Astrocyte of the spinal cord (primary cell): ENCODE measurements at regions not wholly inside any gene's neighbourhood (a gene's known extent, or its start where the extent isn't known, plus 50 kb on each side); places are given as distances from the start of the nearest gene placed in this dataset.

ENCODE experiments used
- DNase-seq: peaks from one replicate; pipeline ENCODE4 v3.0.0; 2011; ENCODE audit warnings: low read depth, low spot score
- H3K4me3 ChIP-seq: 2 replicates; pipeline ENCODE4 v1.5.1; 2011; ENCODE audit warnings: low read depth, mild to moderate bottlenecking, low read length, moderate library complexity
- in situ Hi-C: cut with HindIII; loops from 2 replicates; pipeline ENCODE4 v1.10.0; 2017; ENCODE audit warnings: low sequenced_read_pairs
- TF ChIP-seq, protein P1 (sequence below): IDR thresholded peaks from 2 replicates; pipeline ENCODE4 v1.5.1; 2012; ENCODE audit warnings: low read depth, mild to moderate bottlenecking, low read length, inconsistent platforms

DNA sequence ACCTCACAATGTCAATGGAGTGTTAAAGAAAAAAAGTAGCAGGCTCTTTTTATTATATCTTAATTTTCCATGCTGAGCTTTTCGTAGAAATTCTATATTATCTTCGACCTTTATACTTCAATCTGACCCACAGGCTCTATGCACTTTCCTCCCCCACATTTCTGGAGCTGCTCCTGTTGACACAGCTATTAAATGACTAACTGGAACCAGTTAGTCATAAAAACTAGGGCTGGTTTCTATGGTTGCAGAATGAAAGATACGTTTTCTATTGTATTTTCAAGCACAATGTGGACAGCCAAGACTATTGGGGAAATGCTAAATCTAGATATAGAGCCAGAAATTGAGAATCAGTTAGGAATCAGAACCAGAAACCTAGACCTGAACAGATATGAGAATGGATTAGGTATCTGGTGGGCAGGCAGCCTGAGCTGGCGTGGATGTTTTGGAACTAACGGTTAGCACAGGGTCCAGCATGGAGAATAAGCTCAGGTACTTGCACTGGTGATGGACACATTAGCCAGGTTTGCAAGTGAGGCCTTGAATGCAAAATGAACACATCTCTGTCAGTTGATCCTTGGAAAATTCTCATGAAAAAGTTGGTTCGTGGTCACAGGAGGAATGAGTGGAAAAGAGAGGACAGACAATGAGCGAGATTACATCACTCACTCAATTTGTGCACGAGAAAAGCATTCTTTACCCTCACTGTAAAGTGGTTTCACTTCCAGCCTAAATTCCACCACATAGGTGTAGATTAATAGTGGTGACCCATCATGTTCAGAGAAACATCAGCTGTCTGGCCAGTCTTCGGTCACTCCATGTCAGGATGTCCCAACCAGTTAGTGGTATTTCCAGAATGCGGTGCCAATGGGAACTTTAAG lies 144.6 kb upstream of the EPHA4 start:
- in situ Hi-C loops: no loop called here
- TF ChIP-seq, protein P1, sequence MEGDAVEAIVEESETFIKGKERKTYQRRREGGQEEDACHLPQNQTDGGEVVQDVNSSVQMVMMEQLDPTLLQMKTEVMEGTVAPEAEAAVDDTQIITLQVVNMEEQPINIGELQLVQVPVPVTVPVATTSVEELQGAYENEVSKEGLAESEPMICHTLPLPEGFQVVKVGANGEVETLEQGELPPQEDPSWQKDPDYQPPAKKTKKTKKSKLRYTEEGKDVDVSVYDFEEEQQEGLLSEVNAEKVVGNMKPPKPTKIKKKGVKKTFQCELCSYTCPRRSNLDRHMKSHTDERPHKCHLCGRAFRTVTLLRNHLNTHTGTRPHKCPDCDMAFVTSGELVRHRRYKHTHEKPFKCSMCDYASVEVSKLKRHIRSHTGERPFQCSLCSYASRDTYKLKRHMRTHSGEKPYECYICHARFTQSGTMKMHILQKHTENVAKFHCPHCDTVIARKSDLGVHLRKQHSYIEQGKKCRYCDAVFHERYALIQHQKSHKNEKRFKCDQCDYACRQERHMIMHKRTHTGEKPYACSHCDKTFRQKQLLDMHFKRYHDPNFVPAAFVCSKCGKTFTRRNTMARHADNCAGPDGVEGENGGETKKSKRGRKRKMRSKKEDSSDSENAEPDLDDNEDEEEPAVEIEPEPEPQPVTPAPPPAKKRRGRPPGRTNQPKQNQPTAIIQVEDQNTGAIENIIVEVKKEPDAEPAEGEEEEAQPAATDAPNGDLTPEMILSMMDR: no peak
- H3K4me3 ChIP-seq: no peak overlapping the region
- DNase-seq: peak; percentile 77

DNA sequence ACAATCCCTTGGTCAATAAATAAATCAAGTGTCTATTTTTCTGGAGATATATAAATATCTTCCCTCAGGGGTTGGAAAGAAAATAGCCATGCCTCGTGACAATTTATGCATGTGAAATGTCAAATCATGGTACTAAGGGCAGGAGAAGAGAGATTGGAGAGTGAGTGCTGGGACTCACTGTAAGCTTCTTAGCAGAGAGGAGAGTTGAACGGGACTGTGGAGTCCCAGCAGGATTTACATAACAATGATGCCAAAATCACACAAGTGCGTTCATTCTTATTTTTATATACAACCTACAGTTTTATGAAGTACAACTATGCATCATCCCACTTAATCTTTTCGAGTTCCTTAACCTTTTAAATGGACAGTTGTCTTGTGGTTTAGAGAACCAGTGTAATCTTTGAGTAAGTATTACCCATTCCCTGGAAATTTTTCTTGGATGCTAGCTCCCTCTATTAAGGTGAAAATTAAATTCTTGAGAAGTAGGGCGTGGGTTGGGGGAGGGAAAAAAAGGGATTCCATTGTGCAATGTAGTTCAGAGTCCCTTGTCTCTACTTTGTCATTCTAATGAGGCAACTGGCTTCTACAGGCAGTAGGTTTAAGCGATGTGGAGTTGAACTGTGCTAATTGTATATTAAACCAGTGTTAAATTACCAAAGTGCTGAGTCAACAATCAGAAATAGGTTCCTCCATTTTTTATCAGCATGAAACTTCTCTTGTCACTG lies 143.6 kb upstream of the EPHA4 start:
- TF ChIP-seq, protein P1: no peak
- in situ Hi-C loops: no loop called here
- peak; percentile 9 for DNase-seq
- H3K4me3 ChIP-seq: no peak overlapping the region

DNA sequence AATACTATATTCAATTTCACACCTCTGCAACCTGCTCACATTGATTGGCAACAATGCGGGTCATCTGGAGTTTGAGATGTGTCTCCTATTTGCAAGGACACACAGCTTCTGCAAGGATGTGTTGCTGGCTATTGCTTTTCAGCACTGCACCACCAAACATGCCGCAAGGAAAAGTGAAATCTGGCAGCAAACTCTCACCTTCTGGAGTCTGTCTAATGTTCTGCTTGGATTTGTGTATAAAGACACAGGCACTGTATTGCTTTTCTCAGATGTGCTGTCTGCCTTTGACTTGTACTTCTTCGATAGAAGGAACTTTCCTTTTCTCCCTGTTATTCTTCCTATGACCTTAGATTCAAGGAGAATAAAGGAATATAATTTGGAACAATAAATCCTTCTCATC lies 138.6 kb upstream of the EPHA4 start:
- in situ Hi-C loops: no loop called here
- DNase-seq: no peak

DNA sequence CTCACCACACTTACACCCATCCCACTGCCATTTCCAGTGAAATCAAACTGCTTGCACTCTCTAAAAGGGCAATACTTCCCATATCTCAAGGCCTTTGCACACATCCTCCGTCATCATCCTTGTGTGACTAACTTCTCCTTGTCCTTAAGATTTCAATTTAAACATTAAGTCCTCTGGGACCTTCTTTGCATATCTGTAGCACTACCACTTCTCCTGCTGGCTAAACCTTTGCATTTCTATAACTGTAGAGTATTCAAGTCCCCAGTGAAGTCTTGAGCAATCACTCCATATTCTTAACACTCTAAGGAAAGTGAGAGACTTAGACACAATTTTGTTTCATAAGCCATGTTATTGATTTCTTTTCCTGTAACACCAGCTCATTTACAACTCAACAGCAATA lies 136.8 kb upstream of the EPHA4 start:
- TF ChIP-seq, protein P1: no peak
- DNase-seq: no peak
- no peak overlapping the region for H3K4me3 ChIP-seq
- in situ Hi-C loops: no loop called here

More for the DNA sequence above, 138.6 kb upstream of the EPHA4 start:
- H3K4me3 ChIP-seq: no peak overlapping the region
- TF ChIP-seq, protein P1: no peak

DNA sequence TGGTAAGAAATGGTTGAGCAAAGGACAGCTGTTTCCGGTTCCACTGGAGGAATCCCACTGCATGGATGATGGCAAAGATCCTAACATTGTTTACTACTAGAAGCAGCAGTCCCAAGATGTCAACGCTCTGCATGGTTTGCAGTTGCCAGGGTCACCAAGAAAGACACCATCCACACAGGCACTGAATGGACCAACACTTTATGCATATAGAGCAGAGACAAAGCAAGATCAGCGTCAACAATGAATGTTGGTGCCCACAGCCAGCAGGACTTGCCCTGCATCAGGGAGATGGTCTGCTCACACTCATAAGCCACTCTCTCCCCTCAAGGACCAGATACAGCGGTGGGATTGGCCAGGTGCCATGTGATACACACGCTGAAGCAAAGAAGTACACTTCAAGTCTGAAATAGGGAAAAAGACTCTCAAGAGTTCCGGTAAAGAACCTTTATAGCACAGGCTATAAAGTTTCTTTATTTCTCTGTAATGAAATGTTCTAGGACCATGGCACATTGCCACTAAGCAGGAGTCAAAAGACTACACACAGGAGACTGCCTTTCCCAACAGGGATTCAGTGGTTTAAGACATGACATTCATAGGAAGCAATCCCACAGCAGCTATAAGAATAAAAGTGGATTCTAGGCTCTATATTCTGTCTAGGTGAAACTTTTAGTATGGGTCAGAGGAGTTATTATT lies 133.2 kb upstream of the EPHA4 start:
- no peak for DNase-seq
- H3K4me3 ChIP-seq: no peak overlapping the region
- TF ChIP-seq, protein P1: no peak
- in situ Hi-C loops: no loop called here

DNA sequence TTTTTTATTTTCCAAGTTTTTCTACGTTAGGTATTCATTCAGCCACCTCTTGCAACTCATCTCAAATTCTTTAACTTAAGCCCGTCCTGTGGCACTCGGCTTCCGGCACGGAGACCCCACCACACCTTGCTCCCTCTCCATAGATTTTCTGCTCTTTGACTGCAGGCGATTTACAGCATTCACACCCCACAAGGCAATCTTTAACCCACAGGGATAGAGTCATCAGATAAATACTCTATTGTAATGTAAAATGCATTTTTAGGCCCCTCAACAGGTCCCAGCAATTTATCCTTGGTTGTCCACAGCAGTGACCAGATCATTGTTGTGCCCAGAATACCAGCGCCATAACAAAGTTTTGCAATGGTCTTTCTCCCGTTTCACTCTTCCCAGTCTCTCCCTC lies 132.3 kb upstream of the EPHA4 start:
- TF ChIP-seq, protein P1: no peak
- DNase-seq: no peak
- no peak overlapping the region for H3K4me3 ChIP-seq
- in situ Hi-C loops: no loop called here
